ENCODE measurements at regions not wholly inside any gene's neighbourhood (a gene's known extent, or its start where the extent isn't known, plus 50 kb on each side); places are given as distances from the start of the nearest gene placed in this dataset.

DNA sequence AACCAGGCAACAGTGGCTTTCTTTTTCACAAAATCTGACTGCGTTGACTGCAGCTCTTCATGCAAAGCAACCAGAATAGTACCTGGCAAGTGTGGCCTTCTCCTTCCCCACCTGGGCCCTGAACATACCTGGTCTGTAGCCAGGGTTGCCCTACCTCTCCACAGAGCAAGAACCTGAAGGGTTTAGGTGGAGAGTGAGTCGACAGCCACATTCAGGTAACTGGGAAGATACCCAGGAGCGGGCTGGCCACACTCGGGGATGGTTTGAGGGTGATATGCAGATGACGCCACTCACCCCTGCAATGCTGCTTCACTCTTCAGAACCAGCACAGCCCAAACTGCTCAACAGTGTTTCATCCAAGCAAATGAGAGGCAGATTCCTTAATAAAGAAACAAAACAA, 117.3 kb downstream of the TTC32 start:
- no peak for DNase-seq (ENCODE audit: low read depth)

- DNase-seq (ENCODE audit: low read depth), result no peak
Measured at GRCh38 chr2:19783935-19784334, 117.8 kb downstream of the TTC32 start.

- DNase-seq (ENCODE audit: low read depth), result no peak
Measured at GRCh38 chr2:19776941-19777514, 124.8 kb downstream of the TTC32 start.

DNA sequence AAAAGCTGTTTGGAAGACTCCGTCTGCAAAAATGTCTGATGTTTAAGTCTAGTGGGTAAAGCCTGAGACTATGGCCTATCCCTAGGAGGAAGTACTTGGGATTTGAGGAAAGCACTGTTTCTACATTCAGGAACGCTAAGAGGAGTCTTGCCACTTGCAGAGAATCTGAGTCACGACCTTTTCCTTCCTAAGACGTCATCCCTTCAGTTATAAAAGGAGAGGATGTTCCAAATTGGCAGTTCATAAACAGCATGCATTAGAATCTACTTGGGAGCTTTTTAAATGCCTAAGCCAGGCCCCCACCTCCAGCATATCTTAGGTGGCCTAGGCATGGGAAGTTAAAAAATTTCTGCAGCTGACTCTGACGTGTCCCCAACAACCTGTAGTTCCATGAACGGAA, 125.9 kb downstream of the TTC32 start:
- DNase-seq (ENCODE audit: low read depth), result no peak

GRCh38 chr2:19775315-19775714, 126.5 kb downstream of the TTC32 start:
- DNase-seq (ENCODE audit: low read depth), result no peak

- DNase-seq (ENCODE audit: low read depth), result no peak
Measured at GRCh38 chr2:19774805-19775176, 127.0 kb downstream of the TTC32 start.

- DNase-seq (ENCODE audit: low read depth), result no peak
Measured at GRCh38 chr2:19772981-19773380, 128.8 kb downstream of the TTC32 start.

- DNase-seq (ENCODE audit: low read depth), result peak; percentile 11
Measured at GRCh38 chr2:19769513-19769912, 132.3 kb downstream of the TTC32 start.

DNA sequence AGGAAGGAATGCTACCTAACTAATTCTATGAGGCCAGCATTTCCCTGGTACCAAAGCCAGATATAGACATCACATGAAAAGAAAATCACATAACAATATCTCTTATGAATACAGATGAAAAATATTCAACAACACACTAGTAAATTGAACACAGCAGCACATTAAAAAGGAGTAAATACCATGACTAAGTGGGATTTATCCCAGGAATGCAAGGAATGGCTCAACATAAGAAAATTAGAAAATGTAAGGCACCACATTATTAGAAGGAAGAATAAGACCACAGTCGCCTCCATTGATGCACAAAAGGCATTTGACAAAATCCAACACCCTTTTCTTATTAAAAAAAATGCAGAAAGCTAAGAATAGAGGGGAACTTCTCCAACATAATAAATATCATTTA, 133.9 kb downstream of the TTC32 start:
- DNase-seq (ENCODE audit: low read depth), result no peak

DNA sequence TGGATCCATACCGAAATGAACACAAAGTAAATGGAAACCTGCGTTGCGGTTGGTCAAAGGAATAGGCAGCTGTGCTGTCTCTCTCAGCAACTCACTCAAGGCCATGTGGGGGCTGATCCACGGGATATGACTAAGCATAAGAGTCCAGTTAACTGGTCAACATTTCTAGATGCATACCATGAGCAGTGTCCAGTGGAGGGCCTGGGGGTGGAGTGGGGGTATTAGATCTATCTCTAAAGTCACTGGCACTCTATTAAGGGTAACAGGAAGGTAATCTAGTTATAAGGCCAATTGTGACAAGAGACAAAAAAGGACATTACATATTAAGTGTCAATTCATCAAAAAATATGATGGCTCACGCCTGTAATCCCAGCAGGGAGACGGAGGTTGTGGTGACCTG, 136.8 kb downstream of the TTC32 start:
- no peak for DNase-seq (ENCODE audit: low read depth)

DNA sequence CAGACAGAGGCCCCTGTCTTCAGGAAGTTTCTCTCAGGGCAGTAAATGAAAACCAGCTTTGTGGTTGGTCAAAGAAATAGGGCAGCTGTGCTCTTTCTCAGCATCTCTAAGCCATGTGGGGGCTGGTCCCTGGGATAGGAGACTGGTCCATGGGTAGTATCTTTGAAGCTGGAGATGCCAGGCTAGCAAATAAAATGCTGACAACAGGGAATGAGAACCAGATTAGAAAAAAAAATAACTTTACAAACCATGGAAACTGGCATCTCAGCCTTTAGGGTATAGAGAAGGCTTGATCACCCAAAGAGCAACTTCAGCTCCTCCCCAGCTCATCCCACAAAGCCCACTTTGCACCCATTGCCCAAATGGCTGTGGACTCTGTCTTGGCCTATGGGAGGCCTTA, 138.1 kb downstream of the TTC32 start:
- no peak for DNase-seq (ENCODE audit: low read depth)

DNA sequence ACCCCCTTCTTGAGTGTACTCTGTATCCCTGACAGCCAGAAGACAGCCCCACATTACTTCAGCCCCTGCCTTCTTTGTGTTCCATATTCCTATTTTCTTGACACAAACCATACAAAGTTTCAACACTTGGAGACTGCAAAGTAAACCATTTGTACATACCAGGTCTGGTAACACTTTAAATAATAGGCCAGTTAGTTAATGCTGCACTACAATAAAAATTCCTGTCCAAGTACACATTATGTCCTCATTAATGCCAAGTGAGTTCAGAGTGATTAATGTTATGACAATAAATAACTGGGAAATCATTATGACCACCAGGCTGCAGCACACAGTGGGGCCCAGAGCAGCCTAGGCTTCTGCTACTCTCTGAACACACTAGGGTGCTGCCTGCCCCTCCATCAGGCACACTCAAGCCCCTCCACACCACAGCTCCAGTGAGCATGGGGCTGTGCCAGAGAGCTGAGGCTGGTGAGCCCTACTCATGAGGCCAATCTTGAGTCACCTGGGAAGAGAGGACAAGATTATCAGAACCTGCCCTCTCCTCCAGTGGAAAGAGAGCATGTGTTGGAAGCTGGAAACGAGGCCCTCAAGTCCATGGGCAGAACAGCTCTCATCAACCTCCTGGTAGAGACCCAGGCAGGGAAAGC, 138.7 kb downstream of the TTC32 start:
- no peak for DNase-seq (ENCODE audit: low read depth)

DNA sequence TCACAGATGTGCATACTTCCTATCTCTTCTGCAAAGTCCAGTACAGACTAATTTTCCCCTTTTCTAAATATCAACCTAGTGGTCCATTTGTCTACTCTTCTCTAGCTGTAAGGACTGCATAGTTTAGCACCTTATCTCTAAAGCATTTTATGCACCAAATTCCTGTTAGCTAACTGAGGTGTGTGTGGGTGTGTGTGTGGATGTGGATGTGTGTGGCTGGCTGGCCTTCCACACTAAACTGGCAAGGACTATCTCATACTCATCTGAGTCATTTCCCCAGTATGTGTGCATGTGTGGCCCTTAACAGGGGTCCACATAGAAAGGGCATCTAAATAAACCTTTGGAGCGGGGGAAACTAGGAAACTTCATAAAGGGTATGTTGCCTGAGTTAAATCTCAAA, 139.6 kb downstream of the TTC32 start:
- DNase-seq (ENCODE audit: low read depth), result no peak

- no peak for DNase-seq (ENCODE audit: low read depth)
Measured at GRCh38 chr2:19759880-19760279, 141.9 kb downstream of the TTC32 start.

DNA sequence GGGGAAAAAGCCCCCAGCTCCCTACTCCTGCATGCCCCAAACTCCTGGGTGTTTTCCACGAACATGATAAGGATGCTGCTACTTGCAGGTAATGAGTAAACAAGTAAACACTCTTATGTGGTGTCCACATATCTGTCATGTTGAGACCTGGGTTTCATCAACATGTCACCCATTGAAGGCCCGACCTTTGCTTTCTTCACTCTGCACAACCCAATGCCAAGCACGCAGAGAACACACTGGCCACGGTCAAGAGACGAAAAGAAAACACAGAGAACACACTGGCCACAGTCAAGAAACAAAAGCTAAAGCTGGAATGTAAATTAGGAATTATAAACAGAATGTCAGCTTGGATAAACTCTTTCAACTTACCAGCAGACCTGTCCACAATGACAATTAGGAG, 143.1 kb downstream of the TTC32 start:
- no peak for DNase-seq (ENCODE audit: low read depth)

DNA sequence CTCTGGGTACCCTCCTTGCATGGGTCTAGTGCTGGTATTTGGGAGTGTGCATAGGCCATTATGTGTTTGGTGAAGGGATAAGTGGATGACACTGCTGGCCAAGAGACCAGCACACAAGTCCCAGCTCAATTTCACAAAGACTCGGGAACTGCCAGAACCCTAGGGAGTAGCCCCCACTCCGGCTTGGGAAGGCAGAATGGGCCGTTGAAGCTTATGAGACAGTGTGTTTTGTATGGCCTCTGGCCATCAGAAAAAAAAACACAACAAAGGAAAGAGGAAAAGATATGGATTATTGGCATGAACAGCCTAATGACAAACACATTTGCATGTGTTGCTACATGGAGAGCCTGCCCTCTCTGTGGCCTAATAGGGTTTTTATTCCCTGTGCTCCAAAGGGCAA, 144.2 kb downstream of the TTC32 start:
- peak; percentile 12 for DNase-seq (ENCODE audit: low read depth)

- no peak for DNase-seq (ENCODE audit: low read depth)
Measured at GRCh38 chr2:19754907-19755306, 146.9 kb downstream of the TTC32 start.

DNA sequence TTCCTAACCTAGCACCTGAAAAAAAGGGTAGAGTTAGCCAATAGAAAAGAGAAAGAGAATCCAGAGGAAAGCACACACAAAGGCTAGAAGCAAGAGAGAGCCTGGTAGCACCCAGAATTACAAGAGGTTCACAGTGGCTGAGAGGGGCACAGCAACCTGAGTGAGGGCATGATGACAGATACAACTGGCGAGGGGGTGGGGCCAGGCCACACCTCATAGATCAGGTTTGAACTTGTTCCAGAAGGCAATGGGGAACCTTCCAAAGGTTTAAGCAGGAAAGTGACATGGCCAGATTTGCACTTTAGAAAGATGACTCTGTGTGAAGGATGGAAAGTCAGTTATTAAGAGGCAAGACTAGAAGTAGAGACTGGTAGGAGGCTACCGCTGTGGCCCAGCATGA, 148.0 kb downstream of the TTC32 start:
- DNase-seq (ENCODE audit: low read depth), result no peak

DNA sequence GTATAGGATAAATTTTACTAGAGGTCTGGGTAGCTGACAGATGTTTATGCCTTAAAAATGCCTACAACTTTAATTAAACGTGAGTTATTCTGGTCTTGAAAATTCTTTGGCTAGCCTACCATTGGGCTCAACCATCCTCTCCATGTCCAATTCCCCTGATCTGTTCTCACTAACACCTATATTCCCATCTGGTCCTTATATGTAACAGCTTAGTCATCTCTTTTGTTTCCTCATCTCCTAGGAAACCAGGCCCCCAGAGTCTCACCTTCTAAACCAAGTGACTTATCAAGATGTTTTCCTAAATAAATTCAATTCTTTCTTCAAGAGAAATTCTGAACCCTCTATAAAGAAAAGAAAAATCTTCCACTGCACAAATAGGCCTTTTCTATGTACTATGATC, 148.5 kb downstream of the TTC32 start:
- DNase-seq (ENCODE audit: low read depth), result no peak

GRCh38 chr2:19752500-19752899, 149.3 kb downstream of the TTC32 start:
- no peak for DNase-seq (ENCODE audit: low read depth)

- no peak for DNase-seq (ENCODE audit: low read depth)
Measured at GRCh38 chr2:19751631-19752030, 150.2 kb downstream of the TTC32 start.

- no peak for DNase-seq (ENCODE audit: low read depth)
Measured at GRCh38 chr2:19750136-19750535, 151.6 kb downstream of the TTC32 start.

DNA sequence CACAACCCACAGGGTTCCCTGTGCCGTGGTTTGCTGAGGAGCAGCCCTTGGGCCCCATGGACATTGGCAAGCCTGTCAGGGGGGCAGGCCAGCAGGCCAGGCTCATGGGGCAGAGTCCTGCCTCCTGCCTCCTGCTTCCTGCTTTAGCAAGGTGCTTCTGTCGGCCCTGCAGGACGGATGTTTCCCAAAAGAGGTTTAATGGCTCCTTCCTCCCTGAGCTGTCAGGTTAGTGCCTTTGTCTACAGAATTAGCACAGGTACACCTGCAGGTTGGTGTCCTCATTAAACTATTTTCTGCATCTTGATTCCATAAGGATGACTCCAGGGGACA, 152.3 kb downstream of the TTC32 start:
- DNase-seq (ENCODE audit: low read depth), result no peak

DNA sequence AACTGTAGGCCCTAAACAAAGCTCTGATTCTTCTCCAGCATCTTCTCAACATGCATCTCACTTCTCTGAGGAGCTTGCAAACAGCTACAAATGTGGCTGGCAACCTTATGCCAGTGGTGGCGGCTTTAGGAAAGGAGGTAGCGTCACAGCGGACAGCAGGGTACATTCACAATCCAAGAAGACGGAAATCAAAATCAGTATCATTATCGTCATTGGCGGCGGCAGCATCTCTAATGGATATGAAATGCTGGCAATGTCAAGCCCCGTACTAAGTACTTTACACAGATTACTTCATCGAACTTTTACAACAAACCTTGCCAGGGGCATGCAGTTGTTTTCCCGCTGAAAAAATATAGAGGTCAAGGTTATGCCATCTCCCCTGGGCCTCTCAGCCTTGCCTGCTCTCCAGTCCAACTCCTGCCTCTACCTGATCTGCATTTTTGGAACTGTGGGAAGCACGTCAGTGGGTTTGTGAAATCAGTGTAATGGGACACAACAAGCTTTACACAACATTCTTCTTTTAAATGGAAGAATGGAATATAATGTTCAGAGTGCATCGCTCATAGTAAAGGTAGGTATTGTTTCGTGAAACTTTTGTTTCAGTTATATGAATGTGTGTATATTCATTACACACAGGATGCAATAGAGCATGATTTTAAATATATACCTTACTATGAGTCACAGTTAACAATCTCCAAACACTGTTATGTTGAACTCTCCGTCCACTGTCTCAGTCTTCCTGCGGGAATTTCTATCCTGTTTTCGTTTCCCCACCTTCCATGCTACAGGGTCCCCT, 152.9 kb downstream of the TTC32 start:
- no peak for DNase-seq (ENCODE audit: low read depth)

Measured in fibroblast of gingiva (primary cell).